Esophagus muscularis mucosa (tissue), 4 donors: ENCODE measurements at regions not wholly inside any gene's neighbourhood (a gene's known extent, or its start where the extent isn't known, plus 50 kb on each side); places are given as distances from the start of the nearest gene placed in this dataset.

Experiments
- DNase-seq: peaks from one replicate; pipeline ENCODE4 v3.0.0-alpha.2; 2017; ENCODE audit errors: extremely low spot score
- H3K27ac ChIP-seq, 4 donors: fragments of 200-600 bp; sonication (generic); replicated peaks in 1 of 4; 1 replicate in 3 of 4; 2 replicates in 1 of 4; pipeline ENCODE4 v1.5.1; 2016 to 2019; ENCODE audit warnings: mild to moderate bottlenecking in 1 of 4
- H3K27me3 ChIP-seq, 4 donors: fragments of 200-600 bp; sonication (generic); one replicate each; pipeline versions ENCODE4 v1.5.1 to v1.6.0; 2016 to 2019
- H3K36me3 ChIP-seq, 4 donors: fragments of 200-600 bp; sonication (generic); one replicate each; pipeline ENCODE4 v1.5.1; 2016 to 2019
- H3K4me1 ChIP-seq, 4 donors: fragments of 200-600 bp; sonication (generic); one replicate each; pipeline ENCODE4 v1.5.1; 2016 to 2019
- H3K4me3 ChIP-seq, 4 donors: fragments of 200-600 bp; sonication (generic); 1 replicate in 2 of 4; 2 replicates in 2 of 4; pipeline ENCODE4 v1.5.1; 2016 to 2019; ENCODE audit warnings: mild to moderate bottlenecking in 4 of 4, moderate library complexity in 1 of 4
- H3K9me3 ChIP-seq, 4 donors: fragments of 200-600 bp; sonication (generic); 1 replicate in 3 of 4; 2 replicates in 1 of 4; pipeline ENCODE4 v1.5.1; 2016 to 2019
- EP300 ChIP-seq: sonication (generic); formaldehyde crosslinking; IDR thresholded peaks from one replicate; pipeline ENCODE4 v1.6.1; 2017; ENCODE audit warnings: antibody characterized with exemption
- POLR2A ChIP-seq: fragments of 450-650 bp; IDR thresholded peaks from one replicate; pipeline ENCODE4 v1.6.1; 2017; ENCODE audit warnings: antibody characterized with exemption, moderate library complexity, mild to moderate bottlenecking, low read depth
- POLR2AphosphoS5 ChIP-seq, 2 donors: sonication (generic); formaldehyde crosslinking; IDR thresholded peaks; one replicate each; pipeline ENCODE4 v1.6.1; 2017; ENCODE audit warnings: antibody characterized with exemption in 2 of 2
- WGBS: methylation state at CpG from one replicate; pipeline ENCODE4 v1.1.5; 2018; 5-methylcytosine and 5-hydroxymethylcytosine counted together
- intact Hi-C: fragments of 100-400 bp; cut with DNase I; formaldehyde crosslinking; loops from one replicate; pipeline ENCODE4 v1.15.1; 2023
- TF ChIP-seq, protein P1 (sequence below), 3 experiments: fragments of 200-600 bp in 2 of 3; fragments of 450-650 bp in 1 of 3; sonication (generic) in 2 of 3; IDR thresholded peaks; one replicate each; pipeline ENCODE4 v1.5.1; 2017 to 2019; ENCODE audit warnings: antibody characterized with exemption in 3 of 3, mild to moderate bottlenecking in 2 of 3, moderate library complexity in 1 of 3

DNA sequence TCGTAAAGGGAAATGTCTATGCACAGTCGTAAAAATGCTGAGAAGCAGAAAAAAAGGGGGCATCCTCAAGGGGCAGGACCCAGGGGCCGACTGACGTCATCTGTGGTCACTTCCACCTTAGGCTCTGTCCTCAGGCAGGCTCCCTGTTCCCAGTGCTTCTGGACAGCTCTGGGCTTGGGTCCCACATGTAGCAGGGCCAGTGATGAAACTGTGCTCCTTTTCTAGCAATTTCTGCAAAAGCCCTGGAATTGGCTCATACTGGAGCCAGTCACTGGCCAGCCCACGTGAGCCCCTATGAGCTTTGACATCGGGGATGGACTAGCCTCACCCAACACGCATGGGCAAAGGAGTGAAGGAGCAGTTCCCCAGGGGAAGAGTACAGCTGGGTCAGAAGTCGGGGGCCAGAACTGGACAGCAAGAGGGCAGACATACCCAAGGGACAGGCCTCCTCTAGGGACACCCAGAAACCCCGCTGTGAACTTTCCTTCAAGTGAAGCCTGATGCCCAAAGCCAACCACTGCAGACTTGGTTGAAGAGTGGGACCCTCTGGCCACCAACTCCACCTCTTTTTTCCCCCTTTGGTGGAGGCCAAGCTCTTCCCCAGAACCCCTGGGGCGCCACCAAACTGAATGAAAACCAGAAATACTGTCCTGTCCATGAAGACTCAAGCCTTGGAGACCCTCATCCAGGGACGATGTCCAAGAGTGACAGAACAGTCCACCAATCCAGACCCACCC lies 1349.0 kb downstream of the BRD1 start:
- no peak for TF ChIP-seq POLR2AphosphoS5 (IDR thresholded peaks at IDR 0.05)
- no peak for TF ChIP-seq EP300
- no peak for TF ChIP-seq POLR2A
- TF ChIP-seq, protein P1, sequence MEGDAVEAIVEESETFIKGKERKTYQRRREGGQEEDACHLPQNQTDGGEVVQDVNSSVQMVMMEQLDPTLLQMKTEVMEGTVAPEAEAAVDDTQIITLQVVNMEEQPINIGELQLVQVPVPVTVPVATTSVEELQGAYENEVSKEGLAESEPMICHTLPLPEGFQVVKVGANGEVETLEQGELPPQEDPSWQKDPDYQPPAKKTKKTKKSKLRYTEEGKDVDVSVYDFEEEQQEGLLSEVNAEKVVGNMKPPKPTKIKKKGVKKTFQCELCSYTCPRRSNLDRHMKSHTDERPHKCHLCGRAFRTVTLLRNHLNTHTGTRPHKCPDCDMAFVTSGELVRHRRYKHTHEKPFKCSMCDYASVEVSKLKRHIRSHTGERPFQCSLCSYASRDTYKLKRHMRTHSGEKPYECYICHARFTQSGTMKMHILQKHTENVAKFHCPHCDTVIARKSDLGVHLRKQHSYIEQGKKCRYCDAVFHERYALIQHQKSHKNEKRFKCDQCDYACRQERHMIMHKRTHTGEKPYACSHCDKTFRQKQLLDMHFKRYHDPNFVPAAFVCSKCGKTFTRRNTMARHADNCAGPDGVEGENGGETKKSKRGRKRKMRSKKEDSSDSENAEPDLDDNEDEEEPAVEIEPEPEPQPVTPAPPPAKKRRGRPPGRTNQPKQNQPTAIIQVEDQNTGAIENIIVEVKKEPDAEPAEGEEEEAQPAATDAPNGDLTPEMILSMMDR (IDR thresholded peaks at IDR 0.05): no peak
- Histone ChIP-seq H3K27ac (no peak overlapping the region), H3K9me3 (no peaks in the 10 kb centered on the region), H3K27me3 (peaks cover 0 to 46% (median 0%) of the 10 kb centered on the region in 4 donors), H3K4me1 (no peaks in the 10 kb centered on the region), H3K36me3 (no peaks in the 10 kb centered on the region), H3K4me3 (no peak overlapping the region)
- 85% methylated on average over 11 of the region's 11 CpGs for WGBS
- intact Hi-C loops: no loop called here
- DNase-seq: no peak

DNA sequence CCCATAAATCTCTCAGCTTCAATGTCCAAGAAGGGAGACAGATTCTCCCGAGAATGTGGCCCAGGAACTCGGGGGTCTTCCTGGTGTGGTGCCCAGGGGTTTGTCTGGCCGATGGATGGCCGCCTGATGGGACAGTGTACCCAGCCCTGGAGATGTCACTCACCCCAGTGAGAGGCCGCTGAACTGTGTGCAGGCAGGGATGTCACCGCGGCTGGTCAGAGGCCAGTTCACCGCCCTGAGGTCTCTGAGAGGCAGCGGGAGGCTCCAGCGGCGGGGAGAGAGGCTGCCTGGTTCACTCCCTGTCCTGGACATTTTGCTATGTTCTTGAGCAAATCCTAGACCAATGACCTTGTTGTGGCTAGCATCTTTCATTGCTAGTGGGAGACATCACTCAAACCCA lies 1349.5 kb downstream of the BRD1 start:
- no peak overlapping the region for H3K27ac ChIP-seq
- H3K4me1 ChIP-seq: no peaks in the 10 kb centered on the region
- DNase-seq: no peak
- intact Hi-C loops: no loop called here
- H3K4me3 ChIP-seq: no peak overlapping the region
- peaks cover 0 to 52% (median 0%) of the 10 kb centered on the region in 4 donors for H3K27me3 ChIP-seq
- TF ChIP-seq POLR2AphosphoS5 (IDR thresholded peaks at IDR 0.05) (no peak), EP300 (no peak), POLR2A (no peak)
- TF ChIP-seq, protein P1 (IDR thresholded peaks at IDR 0.05): no peak
- no peaks in the 10 kb centered on the region for H3K36me3 ChIP-seq
- WGBS: 85% methylated on average over 11 of the region's 11 CpGs
- no peaks in the 10 kb centered on the region for H3K9me3 ChIP-seq

- no peak for DNase-seq
- Histone ChIP-seq H3K4me1 (no peaks in the 10 kb centered on the region), H3K36me3 (no peaks in the 10 kb centered on the region), H3K4me3 (no peak overlapping the region), H3K27ac (no peak overlapping the region), H3K27me3 (peaks cover 0 to 52% (median 0%) of the 10 kb centered on the region in 4 donors), H3K9me3 (no peaks in the 10 kb centered on the region)
- TF ChIP-seq POLR2AphosphoS5 (IDR thresholded peaks at IDR 0.05) (no peak), POLR2A (no peak), EP300 (no peak)
- TF ChIP-seq, protein P1 (IDR thresholded peaks at IDR 0.05): no peak
- WGBS: 83% methylated on average over 19 of the region's 22 CpGs
- intact Hi-C loops: no loop called here
Measured at GRCh38 chr22:48477031-48477721, 1350.5 kb downstream of the BRD1 start.

GRCh38 chr22:48476577-48476976 lies 1351.1 kb downstream of the BRD1 start:
- Histone ChIP-seq H3K36me3 (no peaks in the 10 kb centered on the region), H3K27ac (no peak overlapping the region), H3K4me1 (no peaks in the 10 kb centered on the region), H3K4me3 (no peak overlapping the region), H3K27me3 (peaks cover 0 to 46% (median 0%) of the 10 kb centered on the region in 4 donors), H3K9me3 (no peaks in the 10 kb centered on the region)
- DNase-seq: no peak
- intact Hi-C loops: no loop called here
- TF ChIP-seq POLR2AphosphoS5 (IDR thresholded peaks at IDR 0.05): no peak
- no peak for TF ChIP-seq POLR2A
- TF ChIP-seq EP300: no peak
- TF ChIP-seq, protein P1 (IDR thresholded peaks at IDR 0.05): no peak
- 100% methylated on average over 1 of the region's 5 CpGs for WGBS
